ENCODE measurements at regions not wholly inside any gene's neighbourhood (a gene's known extent, or its start where the extent isn't known, plus 50 kb on each side); places are given as distances from the start of the nearest gene placed in this dataset.

DNA sequence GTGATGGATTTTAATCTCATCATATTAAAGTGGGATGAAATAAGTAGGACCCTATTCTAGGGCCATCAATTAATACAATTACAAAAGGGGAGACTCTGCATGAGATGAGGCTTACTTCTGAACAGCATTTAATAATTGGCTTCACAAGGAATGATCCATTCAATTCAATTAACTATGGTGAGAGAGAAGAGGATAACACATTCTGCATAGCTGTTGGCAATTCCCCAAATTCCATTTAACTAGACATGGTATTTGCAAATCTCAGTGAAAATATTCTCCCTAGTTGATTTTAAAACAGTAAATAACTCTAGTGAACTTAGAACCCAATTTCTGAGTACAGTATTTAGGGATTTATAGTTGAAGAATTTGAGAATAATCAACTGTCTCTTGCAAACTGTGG, 145.3 kb downstream of the NOC3L start:
- Histone ChIP-seq H3K27ac (ENCODE audit: low read depth, low read length, poor library complexity, severe bottlenecking) (no peak overlapping the region), H3K9me2 (ENCODE audit: low read depth, low read length) (no peaks in the 10 kb centered on the region), H4K20me1 (ENCODE audit: insufficient read depth, low read length) (no peaks in the 10 kb centered on the region), H3K4me1 (ENCODE audit: insufficient read depth, low read length, severe bottlenecking) (no peaks in the 10 kb centered on the region), H3K27me3 (ENCODE audit: insufficient read depth, low read length) (no peaks in the 10 kb centered on the region), H2AFZ (ENCODE audit: low read length) (no peak overlapping the region), H3K9me3 (ENCODE audit: low read length) (no peaks in the 10 kb centered on the region), H3K79me2 (ENCODE audit: insufficient read depth, low read length) (no peaks in the 10 kb centered on the region), H3K4me2 (ENCODE audit: low read length) (no peak overlapping the region), H3F3A (ENCODE audit: insufficient read depth, low read length) (no peaks in the 10 kb centered on the region), H3K9ac (ENCODE audit: low read length) (no peak overlapping the region), H3K36me3 (ENCODE audit: insufficient read depth, low read length) (no peaks in the 10 kb centered on the region), H3K4me3 (ENCODE audit: low read depth, low read length, poor library complexity, severe bottlenecking) (no peak overlapping the region)
- TF ChIP-seq EZH2 (IDR thresholded peaks at IDR 0.05; ENCODE audit: borderline replicate concordance, low read length): no peak
- TF ChIP-seq, protein P1, sequence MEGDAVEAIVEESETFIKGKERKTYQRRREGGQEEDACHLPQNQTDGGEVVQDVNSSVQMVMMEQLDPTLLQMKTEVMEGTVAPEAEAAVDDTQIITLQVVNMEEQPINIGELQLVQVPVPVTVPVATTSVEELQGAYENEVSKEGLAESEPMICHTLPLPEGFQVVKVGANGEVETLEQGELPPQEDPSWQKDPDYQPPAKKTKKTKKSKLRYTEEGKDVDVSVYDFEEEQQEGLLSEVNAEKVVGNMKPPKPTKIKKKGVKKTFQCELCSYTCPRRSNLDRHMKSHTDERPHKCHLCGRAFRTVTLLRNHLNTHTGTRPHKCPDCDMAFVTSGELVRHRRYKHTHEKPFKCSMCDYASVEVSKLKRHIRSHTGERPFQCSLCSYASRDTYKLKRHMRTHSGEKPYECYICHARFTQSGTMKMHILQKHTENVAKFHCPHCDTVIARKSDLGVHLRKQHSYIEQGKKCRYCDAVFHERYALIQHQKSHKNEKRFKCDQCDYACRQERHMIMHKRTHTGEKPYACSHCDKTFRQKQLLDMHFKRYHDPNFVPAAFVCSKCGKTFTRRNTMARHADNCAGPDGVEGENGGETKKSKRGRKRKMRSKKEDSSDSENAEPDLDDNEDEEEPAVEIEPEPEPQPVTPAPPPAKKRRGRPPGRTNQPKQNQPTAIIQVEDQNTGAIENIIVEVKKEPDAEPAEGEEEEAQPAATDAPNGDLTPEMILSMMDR (IDR thresholded peaks at IDR 0.05; ENCODE audit: low read length): no peak

DNA sequence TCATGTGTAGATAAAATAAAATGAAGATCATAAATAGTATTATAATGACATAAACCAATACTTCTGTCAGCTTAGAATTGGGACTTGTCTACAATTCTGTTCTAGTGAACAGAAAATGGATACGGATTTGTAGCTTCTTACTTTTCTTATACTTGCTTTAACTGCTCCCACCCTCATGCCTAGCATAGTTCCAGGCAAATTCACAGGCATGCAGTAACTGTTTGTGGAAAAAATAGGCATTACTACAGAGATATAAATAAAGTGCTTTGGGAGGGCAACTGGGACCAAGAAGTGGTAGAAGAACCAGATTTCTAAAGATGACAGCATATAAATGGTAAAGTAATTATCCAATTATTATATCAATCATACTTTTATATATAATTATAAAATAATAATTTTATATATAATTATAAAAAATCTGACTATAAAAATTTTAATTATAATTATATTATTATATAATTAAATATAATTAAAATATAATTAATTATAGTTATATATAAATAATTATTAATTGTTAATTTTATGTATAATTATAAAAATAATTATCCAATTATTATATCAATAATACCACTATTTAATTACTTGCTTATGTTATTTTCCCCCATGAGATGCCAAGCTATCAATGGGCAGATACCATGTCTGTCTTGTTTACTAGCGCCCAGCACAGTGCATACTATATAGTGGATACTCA, 144.1 kb downstream of the NOC3L start:
- no peak overlapping the region for H3K4me2 ChIP-seq (ENCODE audit: low read length)

DNA sequence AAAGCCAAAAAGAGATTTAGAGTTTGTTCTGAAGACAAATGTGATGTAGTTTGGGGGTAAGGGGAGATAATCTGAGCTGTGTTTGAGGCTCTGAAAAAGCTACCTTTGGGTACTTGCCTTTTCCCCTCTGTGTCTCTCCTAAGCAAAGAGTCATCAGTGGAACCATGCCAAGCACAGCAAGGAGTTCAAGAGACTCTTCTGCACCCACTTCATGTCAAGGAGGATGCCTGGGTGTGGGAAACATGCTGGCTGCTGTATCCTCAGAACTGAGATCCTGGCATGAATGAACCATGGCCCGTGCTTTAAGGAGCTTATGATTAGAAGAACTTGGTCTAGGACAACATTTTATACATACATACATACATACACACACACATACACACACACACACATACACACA, 142.9 kb downstream of the NOC3L start:
- Histone ChIP-seq H4K20me1 (ENCODE audit: insufficient read depth, low read length) (no peaks in the 10 kb centered on the region), H3K9ac (ENCODE audit: low read length) (no peak overlapping the region), H3K4me2 (ENCODE audit: low read length) (no peak overlapping the region), H3K9me2 (ENCODE audit: low read depth, low read length) (no peaks in the 10 kb centered on the region), H3K4me3 (ENCODE audit: low read depth, low read length, poor library complexity, severe bottlenecking) (no peak overlapping the region), H3K27me3 (ENCODE audit: insufficient read depth, low read length) (no peaks in the 10 kb centered on the region), H2AFZ (ENCODE audit: low read length) (no peak overlapping the region), H3F3A (ENCODE audit: insufficient read depth, low read length) (no peaks in the 10 kb centered on the region), H3K4me1 (ENCODE audit: insufficient read depth, low read length, severe bottlenecking) (no peaks in the 10 kb centered on the region), H3K79me2 (ENCODE audit: insufficient read depth, low read length) (no peaks in the 10 kb centered on the region), H3K36me3 (ENCODE audit: insufficient read depth, low read length) (no peaks in the 10 kb centered on the region), H3K27ac (ENCODE audit: low read depth, low read length, poor library complexity, severe bottlenecking) (no peak overlapping the region), H3K9me3 (ENCODE audit: low read length) (no peaks in the 10 kb centered on the region)
- no peak for TF ChIP-seq EZH2 (IDR thresholded peaks at IDR 0.05; ENCODE audit: borderline replicate concordance, low read length)
- TF ChIP-seq, protein P1 (IDR thresholded peaks at IDR 0.05; ENCODE audit: low read length): no peak

More for the DNA sequence above, 144.1 kb downstream of the NOC3L start:
- no peak overlapping the region for H3K27ac ChIP-seq (ENCODE audit: low read depth, low read length, poor library complexity, severe bottlenecking)
- H3K9ac ChIP-seq (ENCODE audit: low read length): no peak overlapping the region
- H3K9me2 ChIP-seq (ENCODE audit: low read depth, low read length): no peaks in the 10 kb centered on the region
- no peaks in the 10 kb centered on the region for H4K20me1 ChIP-seq (ENCODE audit: insufficient read depth, low read length)
- H3K4me1 ChIP-seq (ENCODE audit: insufficient read depth, low read length, severe bottlenecking): no peaks in the 10 kb centered on the region
- H3K79me2 ChIP-seq (ENCODE audit: insufficient read depth, low read length): no peaks in the 10 kb centered on the region
- H3K36me3 ChIP-seq (ENCODE audit: insufficient read depth, low read length): no peaks in the 10 kb centered on the region
- TF ChIP-seq, protein P1 (IDR thresholded peaks at IDR 0.05; ENCODE audit: low read length): no peak
- no peak for TF ChIP-seq EZH2 (IDR thresholded peaks at IDR 0.05; ENCODE audit: borderline replicate concordance, low read length)
- H3K4me3 ChIP-seq (ENCODE audit: low read depth, low read length, poor library complexity, severe bottlenecking): no peak overlapping the region
- no peak overlapping the region for H2AFZ ChIP-seq (ENCODE audit: low read length)
- H3K9me3 ChIP-seq (ENCODE audit: low read length): no peaks in the 10 kb centered on the region
- H3F3A ChIP-seq (ENCODE audit: insufficient read depth, low read length): no peaks in the 10 kb centered on the region
- H3K27me3 ChIP-seq (ENCODE audit: insufficient read depth, low read length): no peaks in the 10 kb centered on the region

Data from OCI-LY1 (cell line).